GM23338 (cell line): ENCODE measurements at regions not wholly inside any gene's neighbourhood (a gene's known extent, or its start where the extent isn't known, plus 50 kb on each side); places are given as distances from the start of the nearest gene placed in this dataset.
A peak's percentile ranks its signal among the peaks of the same experiment; 100 is the strongest.

Experiments
- ATAC-seq: fragments of 200-7000 bp; cut with Tn5 transposase; 3 replicates; pipeline ENCODE4 v1.9.1; 2020
- DNase-seq: peaks from one replicate; pipeline ENCODE4 v3.0.0-alpha.2; 2015; ENCODE audit warnings: low spot score
- H2AFZ ChIP-seq: fragments of 200-600 bp; sonication (generic); 2 replicates; pipeline ENCODE4 v1.8.0; 2016; ENCODE audit warnings: antibody characterized with exemption, mild to moderate bottlenecking, moderate library complexity
- H3F3A ChIP-seq: fragments of 200-600 bp; sonication (generic); replicated peaks from 2 replicates; pipeline ENCODE4 v1.8.0; 2017; ENCODE audit warnings: antibody characterized with exemption, mixed run types, low read depth
- H3K27ac ChIP-seq: fragments of 200-600 bp; sonication (generic); 2 replicates; pipeline ENCODE4 v1.6.1; 2016; ENCODE audit warnings: low read depth
- H3K27me3 ChIP-seq: fragments of 200-600 bp; sonication (generic); 2 replicates; pipeline ENCODE4 v1.8.0; 2016; ENCODE audit warnings: mild to moderate bottlenecking, mixed run types, moderate library complexity; ENCODE audit not compliant: insufficient read depth
- H3K36me3 ChIP-seq: fragments of 200-600 bp; sonication (generic); 2 replicates; pipeline ENCODE4 v1.8.0; 2016; ENCODE audit warnings: mild to moderate bottlenecking; ENCODE audit not compliant: insufficient read depth
- H3K4me1 ChIP-seq: fragments of 200-600 bp; sonication (generic); 2 replicates; pipeline ENCODE4 v1.8.0; 2016; ENCODE audit warnings: mild to moderate bottlenecking, moderate library complexity; ENCODE audit not compliant: insufficient read depth
- H3K4me2 ChIP-seq: fragments of 200-600 bp; sonication (generic); 2 replicates; pipeline ENCODE4 v1.7.1; 2017; ENCODE audit warnings: mixed run types
- H3K4me3 ChIP-seq: fragments of 200-600 bp; sonication (generic); 2 replicates; pipeline ENCODE4 v1.6.1; 2016; ENCODE audit warnings: mixed run types
- H3K79me2 ChIP-seq: fragments of 200-600 bp; sonication (generic); replicated peaks from 2 replicates; pipeline ENCODE4 v1.8.0; 2017; ENCODE audit warnings: mild to moderate bottlenecking; ENCODE audit not compliant: insufficient read depth
- H3K9me2 ChIP-seq: fragments of 200-600 bp; sonication (generic); 2 replicates; pipeline ENCODE4 v1.8.0; 2017; ENCODE audit not compliant: insufficient read depth
- H4K20me1 ChIP-seq: fragments of 200-600 bp; sonication (generic); replicated peaks from 2 replicates; pipeline ENCODE4 v1.8.0; 2017; ENCODE audit warnings: mild to moderate bottlenecking; ENCODE audit not compliant: insufficient read depth
- H3K27ac Mint-ChIP-seq: 2 replicates; pipeline ENCODE4 v1.8.0; 2020; ENCODE audit warnings: inconsistent platforms, mild to moderate bottlenecking, moderate library complexity, mixed read lengths
- H3K27me3 Mint-ChIP-seq: 3 replicates; pipeline ENCODE4 v1.8.0; 2022; ENCODE audit warnings: low read depth, mild to moderate bottlenecking, moderate library complexity, mixed read lengths, inconsistent platforms; ENCODE audit not compliant: insufficient read depth, poor library complexity
- H3K36me3 Mint-ChIP-seq: 3 replicates; pipeline ENCODE4 v1.8.0; 2021; ENCODE audit warnings: low read depth, mild to moderate bottlenecking, inconsistent platforms, moderate library complexity, mixed read lengths
- H3K4me1 Mint-ChIP-seq: 3 replicates; pipeline ENCODE4 v1.8.0; 2020; ENCODE audit warnings: mild to moderate bottlenecking, inconsistent platforms, mixed read lengths
- H3K4me3 Mint-ChIP-seq: 3 replicates; pipeline ENCODE4 v1.8.0; 2021; ENCODE audit warnings: moderate library complexity, mild to moderate bottlenecking, inconsistent platforms, mixed read lengths
- H3K9me3 Mint-ChIP-seq: 3 replicates; pipeline ENCODE4 v1.8.0; 2020; ENCODE audit warnings: moderate library complexity, mild to moderate bottlenecking, inconsistent platforms, mixed read lengths
- CREB1 ChIP-seq: fragments of 250-450 bp; sonication (Bioruptor Pico); IDR thresholded peaks from 2 replicates; pipeline ENCODE4 v1.5.0; 2020; ENCODE audit warnings: low read depth, mild to moderate bottlenecking, moderate library complexity
- CTCF ChIP-seq, 2 experiments: fragments of 200-600 bp in 1 of 2; sonication (generic) in 1 of 2; conservative IDR thresholded peaks; 2 replicates each; pipeline versions ENCODE4 v1.5.1 to v1.6.1; 2016 to 2017; ENCODE audit warnings: antibody characterized with exemption in 2 of 2, low read depth in 2 of 2, mild to moderate bottlenecking in 2 of 2, moderate library complexity in 1 of 2
- EZH2 ChIP-seq: fragments of 200-600 bp; sonication (generic); IDR thresholded peaks from one replicate; pipeline ENCODE4 v1.8.0; 2017; ENCODE audit warnings: antibody characterized with exemption, mild to moderate bottlenecking, low read depth; ENCODE audit not compliant: unreplicated experiment
- EZH2phosphoT487 ChIP-seq: fragments of 200-600 bp; sonication (generic); IDR thresholded peaks from one replicate; pipeline ENCODE4 v1.8.1; 2018; ENCODE audit warnings: antibody characterized with exemption; ENCODE audit not compliant: unreplicated experiment
- JUNB ChIP-seq: IDR thresholded peaks from one replicate; pipeline ENCODE4 v1.6.1; 2016; ENCODE audit warnings: antibody characterized with exemption; ENCODE audit not compliant: unreplicated experiment
- NANOG ChIP-seq: IDR thresholded peaks from 2 replicates; pipeline ENCODE4 v1.6.1; 2016; ENCODE audit warnings: antibody characterized with exemption, borderline replicate concordance
- POLR2AphosphoS5 ChIP-seq: IDR thresholded peaks from 2 replicates; pipeline ENCODE4 v1.6.1; 2016; ENCODE audit warnings: antibody characterized with exemption, low read depth
- STAT1 ChIP-seq: IDR thresholded peaks from one replicate; pipeline ENCODE4 v1.6.1; 2016; ENCODE audit warnings: antibody characterized with exemption; ENCODE audit not compliant: unreplicated experiment
- ZNF114 ChIP-seq: fragments of 250-450 bp; sonication (Bioruptor Pico); IDR thresholded peaks from 2 replicates; pipeline ENCODE4 v1.5.0; 2020; ENCODE audit warnings: mild to moderate bottlenecking, moderate library complexity
- ZNF331 ChIP-seq: fragments of 250-450 bp; sonication (Bioruptor Pico); IDR thresholded peaks from 2 replicates; pipeline ENCODE4 v1.5.0; 2020; ENCODE audit warnings: low read depth, mild to moderate bottlenecking, moderate library complexity
- TF ChIP-seq, protein P1 (sequence below): IDR thresholded peaks from one replicate; pipeline ENCODE4 v1.6.1; 2018; ENCODE audit warnings: antibody characterized with exemption; ENCODE audit not compliant: unreplicated experiment
- TF ChIP-seq, protein P2 (sequence below): IDR thresholded peaks from 2 replicates; pipeline ENCODE4 v1.6.1; 2016; ENCODE audit warnings: antibody characterized with exemption

DNA sequence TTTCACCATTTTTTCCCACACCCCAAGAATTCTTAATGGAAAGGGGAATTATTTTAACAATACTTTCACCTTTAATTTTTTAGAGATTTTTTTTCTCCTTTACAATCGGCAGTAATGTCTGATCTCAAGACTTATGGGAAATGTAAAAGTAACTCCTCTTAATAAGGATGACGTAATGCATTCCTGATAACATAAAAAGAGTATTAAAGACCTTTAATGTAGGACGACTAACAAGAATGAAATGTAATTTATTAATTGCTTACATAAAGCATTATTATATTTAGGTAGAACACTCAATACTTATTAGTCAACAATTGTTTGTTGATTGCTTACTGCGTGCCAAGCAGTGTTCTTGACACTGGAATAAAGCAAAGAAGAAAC is 416.8 kb upstream of the NAALADL2 start:
- peaks cover 9% of the 10 kb centered on the region; the same call in 2 of the 3 replicates for H3K36me3 Mint-ChIP-seq
- no peak overlapping the region for H3K27ac Mint-ChIP-seq
- ATAC-seq, result no peak

GRCh38 chr3:174444391-174444790 is 414.7 kb upstream of the NAALADL2 start:
- no peak overlapping the region for H3K4me3 ChIP-seq
- TF ChIP-seq STAT1, result no peak
- no peak for TF ChIP-seq JUNB
- TF ChIP-seq, protein P1, sequence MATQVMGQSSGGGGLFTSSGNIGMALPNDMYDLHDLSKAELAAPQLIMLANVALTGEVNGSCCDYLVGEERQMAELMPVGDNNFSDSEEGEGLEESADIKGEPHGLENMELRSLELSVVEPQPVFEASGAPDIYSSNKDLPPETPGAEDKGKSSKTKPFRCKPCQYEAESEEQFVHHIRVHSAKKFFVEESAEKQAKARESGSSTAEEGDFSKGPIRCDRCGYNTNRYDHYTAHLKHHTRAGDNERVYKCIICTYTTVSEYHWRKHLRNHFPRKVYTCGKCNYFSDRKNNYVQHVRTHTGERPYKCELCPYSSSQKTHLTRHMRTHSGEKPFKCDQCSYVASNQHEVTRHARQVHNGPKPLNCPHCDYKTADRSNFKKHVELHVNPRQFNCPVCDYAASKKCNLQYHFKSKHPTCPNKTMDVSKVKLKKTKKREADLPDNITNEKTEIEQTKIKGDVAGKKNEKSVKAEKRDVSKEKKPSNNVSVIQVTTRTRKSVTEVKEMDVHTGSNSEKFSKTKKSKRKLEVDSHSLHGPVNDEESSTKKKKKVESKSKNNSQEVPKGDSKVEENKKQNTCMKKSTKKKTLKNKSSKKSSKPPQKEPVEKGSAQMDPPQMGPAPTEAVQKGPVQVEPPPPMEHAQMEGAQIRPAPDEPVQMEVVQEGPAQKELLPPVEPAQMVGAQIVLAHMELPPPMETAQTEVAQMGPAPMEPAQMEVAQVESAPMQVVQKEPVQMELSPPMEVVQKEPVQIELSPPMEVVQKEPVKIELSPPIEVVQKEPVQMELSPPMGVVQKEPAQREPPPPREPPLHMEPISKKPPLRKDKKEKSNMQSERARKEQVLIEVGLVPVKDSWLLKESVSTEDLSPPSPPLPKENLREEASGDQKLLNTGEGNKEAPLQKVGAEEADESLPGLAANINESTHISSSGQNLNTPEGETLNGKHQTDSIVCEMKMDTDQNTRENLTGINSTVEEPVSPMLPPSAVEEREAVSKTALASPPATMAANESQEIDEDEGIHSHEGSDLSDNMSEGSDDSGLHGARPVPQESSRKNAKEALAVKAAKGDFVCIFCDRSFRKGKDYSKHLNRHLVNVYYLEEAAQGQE, result no peak
- TF ChIP-seq EZH2phosphoT487, result no peak
- TF ChIP-seq CREB1 (CRISPR knock-in tag), result no peak
- TF ChIP-seq POLR2AphosphoS5, result no peak
- no peak for TF ChIP-seq CTCF (conservative IDR thresholded peaks at IDR 0.05; ENCODE audit: low read depth in 2 of 2)
- TF ChIP-seq ZNF331 (CRISPR knock-in tag), result no peak
- TF ChIP-seq NANOG, result no peak
- TF ChIP-seq EZH2, result no peak
- TF ChIP-seq, protein P2, sequence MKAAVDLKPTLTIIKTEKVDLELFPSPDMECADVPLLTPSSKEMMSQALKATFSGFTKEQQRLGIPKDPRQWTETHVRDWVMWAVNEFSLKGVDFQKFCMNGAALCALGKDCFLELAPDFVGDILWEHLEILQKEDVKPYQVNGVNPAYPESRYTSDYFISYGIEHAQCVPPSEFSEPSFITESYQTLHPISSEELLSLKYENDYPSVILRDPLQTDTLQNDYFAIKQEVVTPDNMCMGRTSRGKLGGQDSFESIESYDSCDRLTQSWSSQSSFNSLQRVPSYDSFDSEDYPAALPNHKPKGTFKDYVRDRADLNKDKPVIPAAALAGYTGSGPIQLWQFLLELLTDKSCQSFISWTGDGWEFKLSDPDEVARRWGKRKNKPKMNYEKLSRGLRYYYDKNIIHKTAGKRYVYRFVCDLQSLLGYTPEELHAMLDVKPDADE, result no peak
- no peak for TF ChIP-seq ZNF114 (CRISPR knock-in tag)
- no peak overlapping the region for H3K4me3 Mint-ChIP-seq
- H4K20me1 ChIP-seq, result no peaks in the 10 kb centered on the region
- no peaks in the 10 kb centered on the region for H3K27me3 ChIP-seq
- peaks cover 22% of the 10 kb centered on the region for H3K9me3 Mint-ChIP-seq
- H3K9me2 ChIP-seq, result no peaks in the 10 kb centered on the region
- H3K4me2 ChIP-seq, result no peak overlapping the region
- no peak overlapping the region for H3K27ac ChIP-seq
- H3F3A ChIP-seq, result no peaks in the 10 kb centered on the region
- H3K4me1 Mint-ChIP-seq, result peaks cover 16% of the 10 kb centered on the region
- peaks cover 18% of the 10 kb centered on the region for H3K4me1 ChIP-seq
- DNase-seq (no peak), ATAC-seq (no peak)
- peaks cover 18% of the 10 kb centered on the region for H3K79me2 ChIP-seq
- peaks cover 8% of the 10 kb centered on the region for H3K27me3 Mint-ChIP-seq
- peaks cover 28% of the 10 kb centered on the region for H3K36me3 Mint-ChIP-seq
- no peak overlapping the region for H2AFZ ChIP-seq
- H3K36me3 ChIP-seq, result no peaks in the 10 kb centered on the region; the same call in 1 of the 2 replicates
- H3K27ac Mint-ChIP-seq, result no peak overlapping the region

More for the DNA sequence above, 416.8 kb upstream of the NAALADL2 start:
- H3K9me3 Mint-ChIP-seq, result peaks cover 4% of the 10 kb centered on the region; the same call in 1 of the 3 replicates
- H3K4me3 Mint-ChIP-seq, result peak overlapping the region; percentile 86
- peaks cover 25% of the 10 kb centered on the region for H3K4me1 Mint-ChIP-seq
- Histone ChIP-seq H3K36me3 (no peaks in the 10 kb centered on the region), H3K27ac (no peak overlapping the region), H3K4me3 (peak overlapping the region; percentile 73), H2AFZ (no peak overlapping the region), H3K9me2 (no peaks in the 10 kb centered on the region), H3K4me2 (peak overlapping the region; percentile 96), H3F3A (no peaks in the 10 kb centered on the region), H3K79me2 (peaks cover 13% of the 10 kb centered on the region), H3K27me3 (no peaks in the 10 kb centered on the region), H4K20me1 (no peaks in the 10 kb centered on the region), H3K4me1 (peaks cover 34% of the 10 kb centered on the region)
- peaks cover 6% of the 10 kb centered on the region for H3K27me3 Mint-ChIP-seq
- TF ChIP-seq ZNF114 (CRISPR knock-in tag) (no peak), STAT1 (no peak), CTCF (conservative IDR thresholded peaks at IDR 0.05; ENCODE audit: low read depth in 2 of 2) (no peak)
- no peak for DNase-seq
